ENCODE measurements at regions not wholly inside any gene's neighbourhood (a gene's known extent, or its start where the extent isn't known, plus 50 kb on each side); places are given as distances from the start of the nearest gene placed in this dataset.
"Not testable (repeated sequence)": the region's sequence is repeated elsewhere in the genome, so short reads cannot be mapped to it uniquely, and the experiment has no call there.

DNA sequence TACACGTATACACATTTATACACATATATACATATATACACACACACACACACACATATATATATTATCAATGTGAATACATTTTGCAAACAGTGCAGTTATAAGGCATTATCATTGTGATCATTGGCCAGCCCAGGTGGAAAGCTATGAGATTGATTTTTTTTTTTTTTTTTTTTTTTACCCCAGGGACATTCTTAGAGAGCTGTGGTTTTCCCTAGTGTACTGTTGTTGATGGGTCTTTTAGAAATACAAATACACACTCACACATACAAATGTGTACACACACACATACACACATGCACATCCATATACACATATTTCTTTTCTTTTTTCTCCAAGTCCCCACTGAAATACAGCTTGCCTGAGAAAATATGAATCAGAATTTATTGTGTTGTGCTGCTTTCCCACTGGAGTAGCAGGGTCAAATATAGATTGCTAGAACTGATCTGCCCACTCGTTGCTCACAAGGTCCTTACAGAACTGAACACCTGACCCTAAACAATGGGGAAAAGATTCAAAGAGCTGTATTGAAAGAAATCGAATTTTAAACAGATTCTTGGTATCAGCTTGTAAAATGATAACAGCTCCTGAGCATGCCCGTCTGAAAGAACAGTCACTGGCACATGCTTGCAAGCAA lies 325.6 kb downstream of the OMA1 start:
- Histone ChIP-seq H3K36me3 (ENCODE audit: low read depth) (no peaks in the 10 kb centered on the region), H3K27me3 (replicated peaks; ENCODE audit: insufficient read depth) (no peaks in the 10 kb centered on the region), H3K27ac (no peak overlapping the region), H3K9me2 (ENCODE audit: insufficient read depth) (no peaks in the 10 kb centered on the region), H3K9ac (no peak overlapping the region), H3K4me1 (ENCODE audit: insufficient read depth) (no peaks in the 10 kb centered on the region), H3K79me2 (ENCODE audit: insufficient read depth) (no peaks in the 10 kb centered on the region), H3K4me2 (ENCODE audit: unreplicated experiment) (no peak overlapping the region), H4K20me1 (ENCODE audit: insufficient read depth) (no peaks in the 10 kb centered on the region), H3K9me3 (ENCODE audit: low read depth) (no peaks in the 10 kb centered on the region), H2AFZ (no peak overlapping the region), H3K4me3 (no peak overlapping the region), H3F3A (ENCODE audit: insufficient read depth) (no peaks in the 10 kb centered on the region)
- TF ChIP-seq EZH2phosphoT487 (IDR thresholded peaks at IDR 0.05; ENCODE audit: insufficient read depth, low read depth): no peak
- no peak for TF ChIP-seq EZH2 (IDR thresholded peaks at IDR 0.05; ENCODE audit: insufficient read depth, poor library complexity, severe bottlenecking)
- no peak for DNase-seq
- WGBS, 2 experiments (ENCODE audit: low coverage in 1 of 2, low lambda C conversion rate in 2 of 2, missing lambda C conversion rate in 2 of 2): 12 to 13% methylated on average over 4 of the region's 4 CpGs
- in situ Hi-C loops (cut with MboI): no loop called here

DNA sequence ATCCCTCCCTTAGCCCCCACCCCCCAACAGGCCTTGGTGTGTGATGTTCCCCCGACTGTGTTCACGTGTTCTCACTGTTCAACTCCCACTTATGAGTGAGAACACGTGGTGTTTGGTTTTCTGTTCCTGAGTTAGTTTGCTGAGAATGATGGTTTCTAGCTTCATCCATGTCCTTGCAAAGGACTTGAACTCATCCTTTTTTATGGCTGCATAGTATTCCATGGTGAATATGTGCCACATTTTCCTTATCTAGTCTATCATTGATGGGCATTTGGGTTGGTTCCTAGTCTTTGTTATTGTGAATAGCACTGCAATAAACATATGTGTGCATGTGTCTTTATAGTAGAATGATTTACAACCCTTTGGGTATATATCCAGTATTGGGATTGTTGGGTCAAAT lies 330.4 kb downstream of the OMA1 start:
- H3K27ac ChIP-seq; H3K36me3 ChIP-seq (ENCODE audit: low read depth); H3K9me2 ChIP-seq (ENCODE audit: insufficient read depth); H3K4me1 ChIP-seq (ENCODE audit: insufficient read depth); in situ Hi-C loops (cut with MboI); H3K4me3 ChIP-seq; H3K27me3 ChIP-seq (replicated peaks; ENCODE audit: insufficient read depth); H4K20me1 ChIP-seq (ENCODE audit: insufficient read depth); H3K79me2 ChIP-seq (ENCODE audit: insufficient read depth); DNase-seq; H3K9ac ChIP-seq; H3K9me3 ChIP-seq (ENCODE audit: low read depth); H2AFZ ChIP-seq; H3F3A ChIP-seq (ENCODE audit: insufficient read depth); H3K4me2 ChIP-seq (ENCODE audit: unreplicated experiment): not testable (repeated sequence)
- 40 to 47% methylated on average over 3 of the region's 3 CpGs for whole genome bisulfite sequencing, 2 experiments (ENCODE audit: low coverage in 1 of 2, low lambda C conversion rate in 2 of 2, missing lambda C conversion rate in 2 of 2)

DNA sequence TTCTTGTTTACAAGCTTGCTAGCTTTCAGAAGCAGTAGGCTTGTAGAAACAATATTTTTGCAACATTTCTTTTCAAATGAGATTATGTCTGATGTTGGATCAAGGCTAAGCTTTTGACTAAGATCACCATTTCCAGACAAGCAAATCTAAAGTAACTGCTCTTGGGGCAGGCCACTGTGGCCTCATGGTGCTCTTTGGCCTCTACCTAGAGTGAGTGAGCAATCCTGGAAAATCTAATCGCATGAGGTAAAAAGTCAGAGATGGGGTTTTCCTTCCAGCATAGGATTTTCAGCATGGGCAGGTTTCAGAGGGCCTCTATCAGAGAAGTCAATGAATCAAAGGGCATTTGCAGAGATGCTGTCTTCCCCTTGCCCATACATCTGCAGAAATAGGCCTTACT lies 331.9 kb downstream of the OMA1 start:
- Histone ChIP-seq H3K9me3 (ENCODE audit: low read depth) (no peaks in the 10 kb centered on the region), H3K9ac (no peak overlapping the region), H3K27me3 (replicated peaks; ENCODE audit: insufficient read depth) (no peaks in the 10 kb centered on the region), H2AFZ (no peak overlapping the region), H3K27ac (no peak overlapping the region), H3K4me2 (ENCODE audit: unreplicated experiment) (no peak overlapping the region), H4K20me1 (ENCODE audit: insufficient read depth) (no peaks in the 10 kb centered on the region), H3K79me2 (ENCODE audit: insufficient read depth) (no peaks in the 10 kb centered on the region), H3K36me3 (ENCODE audit: low read depth) (no peaks in the 10 kb centered on the region), H3K9me2 (ENCODE audit: insufficient read depth) (no peaks in the 10 kb centered on the region), H3K4me1 (ENCODE audit: insufficient read depth) (no peaks in the 10 kb centered on the region), H3F3A (ENCODE audit: insufficient read depth) (no peaks in the 10 kb centered on the region), H3K4me3 (no peak overlapping the region)
- DNase-seq: no peak
- 21 to 29% methylated on average over 1 of the region's 1 CpG for WGBS, 2 experiments (ENCODE audit: low coverage in 1 of 2, low lambda C conversion rate in 2 of 2, missing lambda C conversion rate in 2 of 2)
- in situ Hi-C loops (cut with MboI): no loop called here
- TF ChIP-seq EZH2phosphoT487 (IDR thresholded peaks at IDR 0.05; ENCODE audit: insufficient read depth, low read depth): no peak
- no peak for TF ChIP-seq EZH2 (IDR thresholded peaks at IDR 0.05; ENCODE audit: insufficient read depth, poor library complexity, severe bottlenecking)

DNA sequence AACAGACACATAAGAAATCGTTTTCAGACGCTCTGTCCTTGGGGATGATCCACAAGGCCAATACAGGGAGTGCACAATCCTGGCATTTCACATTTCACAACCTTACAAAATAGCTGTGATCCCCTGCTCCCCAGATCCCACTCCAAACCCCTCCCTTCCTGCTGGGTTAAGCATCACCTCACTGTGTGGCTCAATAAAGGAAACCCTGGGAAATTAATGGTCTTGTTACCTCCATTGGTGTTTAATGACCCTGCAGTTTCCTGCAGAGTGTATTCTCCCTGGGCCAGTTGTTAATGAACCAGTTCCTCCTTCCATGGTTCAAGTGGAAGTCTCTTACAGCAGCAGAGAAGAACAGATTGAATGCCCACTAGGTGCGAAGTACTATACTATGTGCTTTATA lies 334.7 kb downstream of the OMA1 start:
- H3K9ac ChIP-seq: no peak overlapping the region
- H3K4me1 ChIP-seq (ENCODE audit: insufficient read depth): no peaks in the 10 kb centered on the region
- in situ Hi-C loops (cut with MboI): no loop called here
- H2AFZ ChIP-seq: no peak overlapping the region
- H3K9me2 ChIP-seq (ENCODE audit: insufficient read depth): no peaks in the 10 kb centered on the region
- H3K27ac ChIP-seq: no peak overlapping the region
- no peak for TF ChIP-seq EZH2phosphoT487 (IDR thresholded peaks at IDR 0.05; ENCODE audit: insufficient read depth, low read depth)
- no peak for TF ChIP-seq EZH2 (IDR thresholded peaks at IDR 0.05; ENCODE audit: insufficient read depth, poor library complexity, severe bottlenecking)
- no peak overlapping the region for H3K4me2 ChIP-seq (ENCODE audit: unreplicated experiment)
- H4K20me1 ChIP-seq (ENCODE audit: insufficient read depth): no peaks in the 10 kb centered on the region
- 0 to 2% methylated on average over 3 of the region's 3 CpGs for whole genome bisulfite sequencing, 2 experiments (ENCODE audit: low coverage in 1 of 2, low lambda C conversion rate in 2 of 2, missing lambda C conversion rate in 2 of 2)
- H3K36me3 ChIP-seq (ENCODE audit: low read depth): no peaks in the 10 kb centered on the region
- no peaks in the 10 kb centered on the region for H3K9me3 ChIP-seq (ENCODE audit: low read depth)
- H3F3A ChIP-seq (ENCODE audit: insufficient read depth): no peaks in the 10 kb centered on the region
- H3K27me3 ChIP-seq (replicated peaks; ENCODE audit: insufficient read depth): no peaks in the 10 kb centered on the region
- no peak overlapping the region for H3K4me3 ChIP-seq
- H3K79me2 ChIP-seq (ENCODE audit: insufficient read depth): no peaks in the 10 kb centered on the region
- no peak for DNase-seq

DNA sequence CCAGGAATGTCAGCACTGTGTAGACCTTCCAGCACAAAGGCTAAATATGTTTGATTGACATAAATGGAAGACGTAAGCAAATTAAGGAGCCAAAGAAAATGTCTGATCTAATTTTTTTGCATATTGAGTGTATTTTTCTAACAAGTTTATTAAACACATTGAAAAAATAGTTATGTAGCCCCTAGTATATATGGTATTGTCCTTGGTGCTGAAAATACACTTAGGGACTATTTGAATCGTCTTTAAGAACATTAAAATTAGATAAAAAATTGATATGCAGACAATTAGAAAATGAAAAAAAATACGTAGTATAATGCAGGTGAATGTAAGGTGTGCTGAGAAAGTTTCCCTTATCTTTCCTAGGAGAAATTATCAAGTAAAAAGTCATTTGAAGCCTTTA lies 337.0 kb downstream of the OMA1 start:
- H3K4me1 ChIP-seq (ENCODE audit: insufficient read depth): no peaks in the 10 kb centered on the region
- no peak overlapping the region for H2AFZ ChIP-seq
- H3K27ac ChIP-seq: no peak overlapping the region
- TF ChIP-seq EZH2phosphoT487 (IDR thresholded peaks at IDR 0.05; ENCODE audit: insufficient read depth, low read depth) (no peak), EZH2 (IDR thresholded peaks at IDR 0.05; ENCODE audit: insufficient read depth, poor library complexity, severe bottlenecking) (no peak)
- H3K4me3 ChIP-seq: no peak overlapping the region
- no peaks in the 10 kb centered on the region for H3K9me3 ChIP-seq (ENCODE audit: low read depth)
- H3K9me2 ChIP-seq (ENCODE audit: insufficient read depth): no peaks in the 10 kb centered on the region
- H3F3A ChIP-seq (ENCODE audit: insufficient read depth): no peaks in the 10 kb centered on the region
- DNase-seq: peak; percentile 2
- H3K9ac ChIP-seq: no peak overlapping the region
- in situ Hi-C loops (cut with MboI): no loop called here
- H4K20me1 ChIP-seq (ENCODE audit: insufficient read depth): no peaks in the 10 kb centered on the region
- H3K27me3 ChIP-seq (replicated peaks; ENCODE audit: insufficient read depth): no peaks in the 10 kb centered on the region
- no peak overlapping the region for H3K4me2 ChIP-seq (ENCODE audit: unreplicated experiment)
- no peaks in the 10 kb centered on the region for H3K79me2 ChIP-seq (ENCODE audit: insufficient read depth)
- WGBS, 2 experiments (ENCODE audit: low coverage in 1 of 2, low lambda C conversion rate in 2 of 2, missing lambda C conversion rate in 2 of 2): 32 to 34% methylated on average over 3 of the region's 3 CpGs
- H3K36me3 ChIP-seq (ENCODE audit: low read depth): no peaks in the 10 kb centered on the region
